ENCODE measurements at regions not wholly inside any gene's neighbourhood (a gene's known extent, or its start where the extent isn't known, plus 50 kb on each side); places are given as distances from the start of the nearest gene placed in this dataset.

GRCh38 chr6:41455410-41455809 is 90.8 kb upstream of the FOXP4 start:
- DNase-seq (no peak), ATAC-seq (ENCODE audit: low read depth) (no peak)
- H4K5ac ChIP-seq (ENCODE audit: low read depth, low read length): no peak overlapping the region
- H3K4me3 ChIP-seq (ENCODE audit: insufficient read depth, low read depth, low read length): no peak overlapping the region
- no peak overlapping the region for H2BK20ac ChIP-seq (ENCODE audit: low read depth, low read length)
- dilution Hi-C loops (cut with HindIII; ENCODE audit: low sequenced_read_pairs, unreplicated experiment): no loop called here
- no CpG with 5 or more reads among the region's 2 CpGs for WGBS, 2 experiments (ENCODE audit: extremely low coverage in 2 of 2, insufficient read length in 1 of 2)
- BruUV-seq (replicated peaks): no TSS peak
- H2BK15ac ChIP-seq (ENCODE audit: low read depth, low read length): no peak overlapping the region
- H2AK9ac ChIP-seq (replicated peaks; ENCODE audit: low read depth, low read length, poor library complexity): no peak overlapping the region
- H3K4me2 ChIP-seq (ENCODE audit: low read depth, low read length): no peak overlapping the region
- no peaks in the 10 kb centered on the region for H3K9me3 ChIP-seq (ENCODE audit: control insufficient read depth, insufficient read depth, low read length)
- intact Hi-C loops (cut with micrococcal nuclease): no loop called here
- no peak overlapping the region for H3K23ac ChIP-seq (ENCODE audit: low read depth, low read length)
- H3K36me3 ChIP-seq (ENCODE audit: control insufficient read depth, insufficient read depth, low read length): no peaks in the 10 kb centered on the region
- no peak overlapping the region for H3K4ac ChIP-seq (ENCODE audit: low read depth, low read length)
- no peak overlapping the region for H2AFZ ChIP-seq (replicated peaks; ENCODE audit: low read length, poor library complexity)
- no peak overlapping the region for H3K14ac ChIP-seq (replicated peaks; ENCODE audit: low read depth, low read length)
- no peak overlapping the region for H4K91ac ChIP-seq (ENCODE audit: insufficient read depth, low read depth, low read length)
- TF ChIP-seq NFE2L2 (IDR thresholded peaks at IDR 0.05; ENCODE audit: low read depth, low read length) (no peak), MAFK (IDR thresholded peaks at IDR 0.05; ENCODE audit: low read depth, low read length) (no peak), ELK1 (IDR thresholded peaks at IDR 0.05; ENCODE audit: borderline replicate concordance, low read depth, low read length) (no peak), CHD1 (IDR thresholded peaks at IDR 0.05; ENCODE audit: low read depth, low read length) (no peak), RFX5 (IDR thresholded peaks at IDR 0.05; ENCODE audit: low read depth, low read length) (no peak), POLR2A (IDR thresholded peaks at IDR 0.05; ENCODE audit: low read depth, low read length) (no peak), USF2 (IDR thresholded peaks at IDR 0.05; ENCODE audit: low read depth, low read length) (no peak), FOS (IDR thresholded peaks at IDR 0.05; ENCODE audit: low read depth, low read length) (no peak), SMC3 (IDR thresholded peaks at IDR 0.05; ENCODE audit: low read depth, low read length) (no peak), MXI1 (IDR thresholded peaks at IDR 0.05; ENCODE audit: borderline replicate concordance, low read depth, low read length) (no peak), MAZ (IDR thresholded peaks at IDR 0.05; ENCODE audit: borderline replicate concordance, low read depth, low read length) (no peak), RAD21 (IDR thresholded peaks at IDR 0.05; ENCODE audit: low read length) (no peak), RCOR1 (IDR thresholded peaks at IDR 0.05; ENCODE audit: insufficient replicate concordance, low read length) (no peak), CTCF (conservative IDR thresholded peaks at IDR 0.05; ENCODE audit: low read depth, low read length) (no peak), BHLHE40 (IDR thresholded peaks at IDR 0.05; ENCODE audit: low read depth, low read length) (no peak), CEBPB (IDR thresholded peaks at IDR 0.05; ENCODE audit: low read depth, low read length) (no peak)
- in situ Hi-C loops (cut with MboI; ENCODE audit: low sequenced_read_pairs): no loop called here
- ChIA-PET POLR2A (ENCODE audit: unreplicated experiment) (no interaction called here), CTCF (no interaction called here)
- H3K27ac ChIP-seq (ENCODE audit: insufficient read depth, low read length): no peak overlapping the region
- peaks cover 6% of the 10 kb centered on the region for H3K4me1 ChIP-seq (ENCODE audit: control insufficient read depth, insufficient read depth, low read length)
- no peaks in the 10 kb centered on the region for H4K20me1 ChIP-seq (ENCODE audit: insufficient read depth, low read length)
- H3K27me3 ChIP-seq (ENCODE audit: control insufficient read depth, insufficient read depth, low read length): peaks cover 59% of the 10 kb centered on the region
- H3K9ac ChIP-seq (ENCODE audit: low read depth, low read length): no peak overlapping the region
- no peak overlapping the region for H4K8ac ChIP-seq (ENCODE audit: low read depth in 2 of 2, low read length in 2 of 2)
- no peak overlapping the region for H2AK5ac ChIP-seq (ENCODE audit: low read depth, low read length)
- no peak overlapping the region for H2BK5ac ChIP-seq (ENCODE audit: low read depth, low read length, poor library complexity, severe bottlenecking)
- peaks cover 5% of the 10 kb centered on the region for H3K9me1 ChIP-seq (ENCODE audit: insufficient read depth, low read length)
- H2BK120ac ChIP-seq (ENCODE audit: low read depth, low read length): no peak overlapping the region
- no peak overlapping the region for H3K18ac ChIP-seq (ENCODE audit: low read depth, low read length)
- no peak overlapping the region for H3K56ac ChIP-seq (ENCODE audit: extremely low read depth, insufficient read depth, low read length)
- H3K79me1 ChIP-seq (ENCODE audit: low read depth in 1 of 2, low read length in 2 of 2): no peaks in the 10 kb centered on the region

Measured in IMR-90 (cell line).